MM.1S (cell line): ENCODE measurements at regions not wholly inside any gene's neighbourhood (a gene's known extent, or its start where the extent isn't known, plus 50 kb on each side); places are given as distances from the start of the nearest gene placed in this dataset.

ENCODE experiments used
- CTCF ChIP-seq: fragments of 300-600 bp; sonication (generic); IDR thresholded peaks from 2 replicates; pipeline ENCODE4 v1.5.1; 2016; ENCODE audit warnings: antibody characterized with exemption, low read length, mixed read lengths
- EZH2 ChIP-seq: fragments of 300-600 bp; sonication (generic); optimal IDR thresholded peaks from 2 replicates; pipeline ENCODE3; 2017; ENCODE audit warnings: low read depth, mild to moderate bottlenecking, antibody characterized with exemption, low read length, mixed read lengths
- EZH2phosphoT487 ChIP-seq: fragments of 300-600 bp; sonication (generic); IDR thresholded peaks from 2 replicates; pipeline ENCODE4 v1.6.1; 2018; ENCODE audit warnings: antibody characterized with exemption, low read length

DNA sequence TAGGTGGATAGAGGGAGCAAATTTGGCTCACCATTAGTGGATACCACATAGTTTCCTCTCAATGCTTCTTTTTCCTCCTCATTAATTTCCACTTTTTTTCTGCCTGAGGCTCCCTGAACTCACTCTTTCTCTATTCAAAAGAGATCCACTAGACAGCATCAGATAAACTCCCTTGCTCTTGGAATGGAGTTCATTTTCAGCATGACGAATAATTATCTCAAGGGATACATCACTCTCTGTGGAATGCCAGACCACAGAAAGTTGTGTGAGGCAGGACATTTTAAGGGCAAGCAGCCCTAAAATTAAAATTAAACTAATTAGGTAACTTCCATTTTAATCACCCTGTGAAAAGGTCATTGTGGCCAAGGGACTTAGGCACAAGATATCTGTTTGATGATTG, 1920.1 kb upstream of the CELF4 start:
- no peak for TF ChIP-seq CTCF
- TF ChIP-seq EZH2 = no peak
- TF ChIP-seq EZH2phosphoT487 = no peak
